ENCODE measurements at regions not wholly inside any gene's neighbourhood (a gene's known extent, or its start where the extent isn't known, plus 50 kb on each side); places are given as distances from the start of the nearest gene placed in this dataset.

DNA sequence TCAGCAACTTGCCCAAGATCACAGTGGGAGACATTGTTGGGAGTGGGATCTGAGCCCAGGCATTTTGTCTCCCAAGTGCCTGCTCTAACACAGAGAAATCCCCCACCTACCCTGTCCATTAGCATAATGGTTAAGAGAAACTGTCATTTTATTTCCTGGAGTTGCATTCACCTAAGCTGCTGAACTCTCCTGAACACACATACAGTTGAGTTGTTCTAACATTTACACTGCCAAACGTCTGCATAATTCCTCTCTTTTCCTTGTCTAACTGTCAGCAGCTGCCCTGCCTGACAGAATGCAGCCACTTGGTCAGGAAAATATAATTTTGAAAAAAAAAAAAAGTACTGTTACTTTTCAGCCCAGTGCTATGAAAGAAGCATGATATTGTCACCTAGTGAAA lies 396.3 kb upstream of the PIK3C3 start:
- TF ChIP-seq, protein P1, sequence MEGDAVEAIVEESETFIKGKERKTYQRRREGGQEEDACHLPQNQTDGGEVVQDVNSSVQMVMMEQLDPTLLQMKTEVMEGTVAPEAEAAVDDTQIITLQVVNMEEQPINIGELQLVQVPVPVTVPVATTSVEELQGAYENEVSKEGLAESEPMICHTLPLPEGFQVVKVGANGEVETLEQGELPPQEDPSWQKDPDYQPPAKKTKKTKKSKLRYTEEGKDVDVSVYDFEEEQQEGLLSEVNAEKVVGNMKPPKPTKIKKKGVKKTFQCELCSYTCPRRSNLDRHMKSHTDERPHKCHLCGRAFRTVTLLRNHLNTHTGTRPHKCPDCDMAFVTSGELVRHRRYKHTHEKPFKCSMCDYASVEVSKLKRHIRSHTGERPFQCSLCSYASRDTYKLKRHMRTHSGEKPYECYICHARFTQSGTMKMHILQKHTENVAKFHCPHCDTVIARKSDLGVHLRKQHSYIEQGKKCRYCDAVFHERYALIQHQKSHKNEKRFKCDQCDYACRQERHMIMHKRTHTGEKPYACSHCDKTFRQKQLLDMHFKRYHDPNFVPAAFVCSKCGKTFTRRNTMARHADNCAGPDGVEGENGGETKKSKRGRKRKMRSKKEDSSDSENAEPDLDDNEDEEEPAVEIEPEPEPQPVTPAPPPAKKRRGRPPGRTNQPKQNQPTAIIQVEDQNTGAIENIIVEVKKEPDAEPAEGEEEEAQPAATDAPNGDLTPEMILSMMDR (IDR thresholded peaks at IDR 0.05; ENCODE audit: low read depth, low read length): no peak
- TF ChIP-seq POLR2A (IDR thresholded peaks at IDR 0.05; ENCODE audit: extremely low read depth, insufficient read length) (no peak), MYC (IDR thresholded peaks at IDR 0.05; ENCODE audit: low read depth, low read length) (no peak)
- TF ChIP-seq, protein P2, sequence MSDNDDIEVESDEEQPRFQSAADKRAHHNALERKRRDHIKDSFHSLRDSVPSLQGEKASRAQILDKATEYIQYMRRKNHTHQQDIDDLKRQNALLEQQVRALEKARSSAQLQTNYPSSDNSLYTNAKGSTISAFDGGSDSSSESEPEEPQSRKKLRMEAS (IDR thresholded peaks at IDR 0.05; ENCODE audit: low read depth, low read length): no peak
